Retinal pigment epithelial cell (primary cell): ENCODE measurements at regions not wholly inside any gene's neighbourhood (a gene's known extent, or its start where the extent isn't known, plus 50 kb on each side); places are given as distances from the start of the nearest gene placed in this dataset.

Source experiments
- DNase-seq: peaks from one replicate; pipeline ENCODE4 v3.0.0-alpha.2; 2010; ENCODE audit warnings: low read depth
- H3K4me3 ChIP-seq: 2 replicates; pipeline ENCODE4 v1.5.1; 2011; ENCODE audit warnings: mild to moderate bottlenecking, low read length, control low read depth, moderate library complexity
- TF ChIP-seq, protein P1 (sequence below): conservative IDR thresholded peaks from 2 replicates; pipeline ENCODE4 v1.5.1; 2011; ENCODE audit warnings: low read depth, low read length, control low read depth, inconsistent platforms

DNA sequence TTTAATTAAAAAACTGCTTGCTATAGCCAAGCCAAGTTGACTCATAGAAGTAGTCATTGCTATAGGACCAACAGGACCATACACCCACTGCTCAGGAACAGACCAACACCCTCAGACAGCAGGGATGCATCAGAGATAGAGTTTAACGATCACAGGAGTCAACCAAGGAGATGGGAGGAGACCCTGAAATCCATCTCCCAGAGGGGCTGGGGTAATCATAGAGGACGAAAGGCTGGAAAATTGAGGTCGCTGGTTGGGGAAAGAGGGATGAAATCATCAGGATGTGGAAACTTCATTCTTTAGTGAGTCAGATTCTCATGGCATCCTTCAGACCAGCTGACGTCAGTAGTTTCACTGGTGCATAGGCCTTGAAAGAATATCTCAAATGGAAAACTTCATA is 160.4 kb upstream of the GPC6 start:
- TF ChIP-seq, protein P1, sequence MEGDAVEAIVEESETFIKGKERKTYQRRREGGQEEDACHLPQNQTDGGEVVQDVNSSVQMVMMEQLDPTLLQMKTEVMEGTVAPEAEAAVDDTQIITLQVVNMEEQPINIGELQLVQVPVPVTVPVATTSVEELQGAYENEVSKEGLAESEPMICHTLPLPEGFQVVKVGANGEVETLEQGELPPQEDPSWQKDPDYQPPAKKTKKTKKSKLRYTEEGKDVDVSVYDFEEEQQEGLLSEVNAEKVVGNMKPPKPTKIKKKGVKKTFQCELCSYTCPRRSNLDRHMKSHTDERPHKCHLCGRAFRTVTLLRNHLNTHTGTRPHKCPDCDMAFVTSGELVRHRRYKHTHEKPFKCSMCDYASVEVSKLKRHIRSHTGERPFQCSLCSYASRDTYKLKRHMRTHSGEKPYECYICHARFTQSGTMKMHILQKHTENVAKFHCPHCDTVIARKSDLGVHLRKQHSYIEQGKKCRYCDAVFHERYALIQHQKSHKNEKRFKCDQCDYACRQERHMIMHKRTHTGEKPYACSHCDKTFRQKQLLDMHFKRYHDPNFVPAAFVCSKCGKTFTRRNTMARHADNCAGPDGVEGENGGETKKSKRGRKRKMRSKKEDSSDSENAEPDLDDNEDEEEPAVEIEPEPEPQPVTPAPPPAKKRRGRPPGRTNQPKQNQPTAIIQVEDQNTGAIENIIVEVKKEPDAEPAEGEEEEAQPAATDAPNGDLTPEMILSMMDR: no peak
- DNase-seq: peak; percentile 34
- H3K4me3 ChIP-seq: no peak overlapping the region

DNA sequence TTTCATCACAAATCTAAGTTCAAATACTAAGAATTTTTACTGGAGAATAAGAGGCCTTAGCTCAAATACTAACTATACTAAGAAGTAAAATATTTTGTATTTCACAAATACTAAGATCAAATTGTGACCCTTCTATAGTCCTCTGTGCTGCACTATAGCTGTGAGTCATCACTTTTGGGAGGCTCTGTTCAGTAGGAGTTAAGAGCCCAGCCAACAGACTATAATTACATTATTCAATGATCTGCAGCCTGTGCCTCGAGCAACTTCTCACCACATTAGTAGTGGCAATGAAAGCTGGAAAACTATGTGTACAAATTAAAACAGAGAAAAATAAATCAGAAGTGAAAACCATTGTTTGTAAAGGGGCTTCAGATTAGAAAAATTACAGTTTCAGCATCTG is 147.3 kb upstream of the GPC6 start:
- TF ChIP-seq, protein P1: no peak
- DNase-seq: peak; percentile 14
- no peak overlapping the region for H3K4me3 ChIP-seq

DNA sequence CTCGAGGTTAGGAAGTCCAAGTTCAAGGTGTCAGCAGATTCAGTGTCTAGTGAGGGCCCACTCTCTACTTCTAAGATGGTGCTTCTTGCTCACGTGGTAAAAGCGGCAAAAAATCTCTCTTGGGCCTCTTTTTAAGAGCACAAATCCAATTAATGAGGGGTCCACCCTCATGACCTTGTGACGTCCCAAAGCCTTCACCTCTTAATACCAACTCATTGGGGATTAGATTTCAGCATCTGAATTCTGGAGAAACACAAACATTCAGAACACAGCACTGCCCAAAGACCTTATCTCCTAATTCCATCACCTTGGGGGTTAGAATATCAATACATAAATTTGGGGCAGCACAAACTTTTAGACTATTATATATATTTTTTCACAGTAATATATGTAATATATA is 146.4 kb upstream of the GPC6 start:
- TF ChIP-seq, protein P1: no peak

DNA sequence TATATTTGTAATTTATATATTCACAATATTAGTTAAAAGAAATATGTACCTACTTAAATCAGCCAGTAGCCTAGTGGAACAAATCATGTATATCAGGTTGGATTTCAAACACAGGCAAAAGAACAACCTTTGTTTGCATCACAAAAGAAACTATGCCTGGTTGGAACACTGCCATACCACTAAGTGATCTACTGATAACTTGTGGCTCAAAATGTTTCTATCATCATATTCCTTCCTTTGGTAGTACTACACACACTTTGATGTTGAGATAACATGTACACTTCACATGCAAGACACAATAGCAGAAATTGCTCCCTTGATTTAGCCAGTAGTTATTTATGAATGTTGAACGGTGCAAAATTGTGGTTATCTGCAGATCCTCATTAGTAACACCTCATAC is 146.0 kb upstream of the GPC6 start:
- DNase-seq: peak; percentile 27
- TF ChIP-seq, protein P1: no peak

More for the DNA sequence above, 146.4 kb upstream of the GPC6 start:
- no peak overlapping the region for H3K4me3 ChIP-seq
- peak; percentile 11 for DNase-seq

DNA sequence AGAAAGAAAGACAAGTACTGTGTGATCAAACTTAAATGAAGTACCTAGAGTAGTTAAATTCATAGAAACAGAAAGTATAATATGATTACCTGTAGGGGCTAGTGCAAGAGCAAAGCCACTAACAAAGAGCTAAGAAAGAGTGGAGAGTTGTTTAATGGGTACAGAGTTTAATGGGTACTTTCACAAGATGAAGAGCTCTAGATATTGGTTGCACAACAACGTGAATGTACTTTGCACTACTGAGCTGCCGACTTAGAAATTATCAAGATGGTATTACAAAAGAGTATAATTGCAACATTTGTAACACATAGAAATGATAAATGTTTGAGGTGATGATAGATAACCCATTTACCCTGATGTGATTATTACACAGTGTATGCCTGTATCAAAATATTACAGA is 140.3 kb upstream of the GPC6 start:
- H3K4me3 ChIP-seq: no peak overlapping the region
- TF ChIP-seq, protein P1: no peak
- DNase-seq: no peak

More for the DNA sequence above, 146.0 kb upstream of the GPC6 start:
- no peak overlapping the region for H3K4me3 ChIP-seq

DNA sequence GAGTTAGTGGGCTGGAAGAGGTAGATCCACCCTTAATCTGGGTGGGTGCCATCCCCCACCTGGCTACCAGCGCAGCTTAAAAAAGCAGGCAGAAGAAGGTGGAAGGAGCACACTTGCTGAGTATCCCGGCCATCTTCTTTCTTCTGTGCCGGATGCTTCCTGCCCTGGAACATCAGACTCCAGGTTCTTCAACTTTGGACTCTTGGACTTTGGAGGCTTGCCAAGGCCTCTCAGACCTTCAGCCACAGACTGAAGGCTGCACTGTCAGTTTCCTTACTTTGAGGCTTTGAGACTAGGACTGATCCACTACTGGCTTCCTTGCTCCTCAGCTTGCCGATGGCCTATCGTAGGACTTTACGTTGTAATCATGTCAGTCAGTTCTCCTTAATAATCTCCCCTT is 127.6 kb upstream of the GPC6 start:
- no peak for DNase-seq
- TF ChIP-seq, protein P1: no peak
- H3K4me3 ChIP-seq: no peak overlapping the region

DNA sequence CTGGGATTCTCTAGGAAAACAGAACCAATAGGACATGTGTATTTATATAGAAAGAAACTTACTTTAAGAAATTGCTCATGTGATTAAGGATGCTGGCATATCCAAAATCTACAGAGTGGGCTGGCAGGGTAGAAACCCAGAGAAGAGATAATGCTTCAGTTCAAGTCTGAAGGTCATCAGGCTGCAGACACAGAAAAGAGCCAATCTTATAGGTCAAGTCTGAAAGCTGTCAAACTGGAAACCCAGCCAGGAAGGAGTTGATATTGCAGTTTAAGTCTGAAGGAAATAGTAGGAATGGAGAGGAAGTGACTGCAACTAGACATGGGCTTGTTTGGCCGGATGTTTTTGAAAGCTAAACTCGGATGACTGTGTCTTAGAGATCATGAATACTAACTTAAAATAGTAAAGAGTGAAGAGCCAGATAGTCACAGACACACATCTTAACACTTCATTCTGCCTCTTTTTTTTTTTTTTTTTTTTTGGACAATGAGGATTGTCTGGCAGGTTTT is 125.3 kb upstream of the GPC6 start:
- TF ChIP-seq, protein P1: no peak
- DNase-seq: no peak
- no peak overlapping the region for H3K4me3 ChIP-seq
